GM12801 (cell line): ENCODE measurements at regions not wholly inside any gene's neighbourhood (a gene's known extent, or its start where the extent isn't known, plus 50 kb on each side); places are given as distances from the start of the nearest gene placed in this dataset.

Experiments
- TF ChIP-seq, protein P1 (sequence below): IDR thresholded peaks from one replicate; pipeline ENCODE4 v1.5.1; 2011; ENCODE audit warnings: control low read depth; ENCODE audit not compliant: insufficient read length; ENCODE audit errors: extremely low read depth

DNA sequence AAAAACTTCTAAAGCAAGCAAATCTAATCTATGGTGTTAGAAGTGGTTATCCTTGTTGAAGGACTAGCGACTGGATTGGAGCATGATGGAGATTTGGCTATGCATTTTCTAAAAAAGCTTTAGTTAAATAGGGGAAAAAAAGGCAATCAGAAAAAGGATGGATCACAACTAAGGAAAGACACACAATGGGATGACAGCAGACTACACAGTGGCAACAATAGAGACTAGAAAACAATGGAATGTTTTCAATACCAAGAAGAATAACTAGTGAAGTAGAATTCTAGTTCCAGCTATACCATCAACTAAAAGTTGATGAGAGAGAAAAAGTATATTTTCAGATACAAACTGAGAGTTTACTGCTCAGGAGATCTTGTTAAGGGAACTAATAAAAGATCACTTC is 605.8 kb downstream of the PTPRU start:
- TF ChIP-seq, protein P1, sequence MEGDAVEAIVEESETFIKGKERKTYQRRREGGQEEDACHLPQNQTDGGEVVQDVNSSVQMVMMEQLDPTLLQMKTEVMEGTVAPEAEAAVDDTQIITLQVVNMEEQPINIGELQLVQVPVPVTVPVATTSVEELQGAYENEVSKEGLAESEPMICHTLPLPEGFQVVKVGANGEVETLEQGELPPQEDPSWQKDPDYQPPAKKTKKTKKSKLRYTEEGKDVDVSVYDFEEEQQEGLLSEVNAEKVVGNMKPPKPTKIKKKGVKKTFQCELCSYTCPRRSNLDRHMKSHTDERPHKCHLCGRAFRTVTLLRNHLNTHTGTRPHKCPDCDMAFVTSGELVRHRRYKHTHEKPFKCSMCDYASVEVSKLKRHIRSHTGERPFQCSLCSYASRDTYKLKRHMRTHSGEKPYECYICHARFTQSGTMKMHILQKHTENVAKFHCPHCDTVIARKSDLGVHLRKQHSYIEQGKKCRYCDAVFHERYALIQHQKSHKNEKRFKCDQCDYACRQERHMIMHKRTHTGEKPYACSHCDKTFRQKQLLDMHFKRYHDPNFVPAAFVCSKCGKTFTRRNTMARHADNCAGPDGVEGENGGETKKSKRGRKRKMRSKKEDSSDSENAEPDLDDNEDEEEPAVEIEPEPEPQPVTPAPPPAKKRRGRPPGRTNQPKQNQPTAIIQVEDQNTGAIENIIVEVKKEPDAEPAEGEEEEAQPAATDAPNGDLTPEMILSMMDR: no peak

GRCh38 chr1:29839726-29840125 is 603.4 kb downstream of the PTPRU start:
- TF ChIP-seq, protein P1: no peak

GRCh38 chr1:29838738-29839320 is 602.5 kb downstream of the PTPRU start:
- TF ChIP-seq, protein P1: no peak

GRCh38 chr1:29836651-29837646 is 600.6 kb downstream of the PTPRU start:
- TF ChIP-seq, protein P1: no peak

GRCh38 chr1:29835874-29836273 is 599.6 kb downstream of the PTPRU start:
- TF ChIP-seq, protein P1: no peak

DNA sequence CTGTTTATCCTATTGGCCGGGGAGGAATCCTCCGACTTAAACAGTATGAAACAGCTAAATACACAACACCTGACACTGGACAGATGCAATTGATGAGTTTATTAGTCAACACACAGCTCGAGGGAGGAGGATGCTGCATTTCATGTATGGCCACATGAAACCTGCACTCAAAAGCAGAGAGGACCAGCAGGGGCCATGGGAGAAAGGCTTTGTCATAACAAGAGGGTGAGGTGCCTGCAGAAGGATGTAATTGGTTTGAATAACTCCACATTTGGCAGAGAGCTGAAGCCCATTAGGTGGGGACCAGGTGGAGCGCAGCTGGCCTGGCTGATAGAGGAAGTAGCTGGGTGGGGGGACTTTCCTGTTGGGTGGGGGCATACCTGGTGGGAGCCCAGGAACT is 599.1 kb downstream of the PTPRU start:
- TF ChIP-seq, protein P1: no peak

DNA sequence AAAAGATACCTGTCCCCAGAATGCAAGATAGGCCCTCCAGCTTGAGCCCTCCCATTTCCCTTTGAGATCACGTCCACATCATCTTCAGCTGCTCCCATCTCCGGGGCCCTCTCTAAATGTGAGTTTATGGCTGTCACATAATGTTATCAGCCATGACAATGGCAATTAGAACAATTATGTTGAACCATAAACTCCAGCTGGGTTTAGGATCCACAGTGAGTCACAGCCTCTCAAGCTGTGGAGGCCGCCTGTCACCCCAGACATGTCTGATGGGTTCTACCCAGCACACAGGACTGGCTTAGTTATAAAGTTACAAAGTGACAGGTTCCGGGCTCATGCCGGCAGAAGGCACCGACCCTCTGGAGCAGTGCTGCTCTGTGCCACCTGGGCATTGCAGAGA is 597.3 kb downstream of the PTPRU start:
- TF ChIP-seq, protein P1: no peak
